ENCODE measurements at regions not wholly inside any gene's neighbourhood (a gene's known extent, or its start where the extent isn't known, plus 50 kb on each side); places are given as distances from the start of the nearest gene placed in this dataset.

- peak; percentile 79 to 97 for DNase-seq
Measured at GRCh38 chr6:26216359-26216885, 129.2 kb downstream of the HFE start.

DNA sequence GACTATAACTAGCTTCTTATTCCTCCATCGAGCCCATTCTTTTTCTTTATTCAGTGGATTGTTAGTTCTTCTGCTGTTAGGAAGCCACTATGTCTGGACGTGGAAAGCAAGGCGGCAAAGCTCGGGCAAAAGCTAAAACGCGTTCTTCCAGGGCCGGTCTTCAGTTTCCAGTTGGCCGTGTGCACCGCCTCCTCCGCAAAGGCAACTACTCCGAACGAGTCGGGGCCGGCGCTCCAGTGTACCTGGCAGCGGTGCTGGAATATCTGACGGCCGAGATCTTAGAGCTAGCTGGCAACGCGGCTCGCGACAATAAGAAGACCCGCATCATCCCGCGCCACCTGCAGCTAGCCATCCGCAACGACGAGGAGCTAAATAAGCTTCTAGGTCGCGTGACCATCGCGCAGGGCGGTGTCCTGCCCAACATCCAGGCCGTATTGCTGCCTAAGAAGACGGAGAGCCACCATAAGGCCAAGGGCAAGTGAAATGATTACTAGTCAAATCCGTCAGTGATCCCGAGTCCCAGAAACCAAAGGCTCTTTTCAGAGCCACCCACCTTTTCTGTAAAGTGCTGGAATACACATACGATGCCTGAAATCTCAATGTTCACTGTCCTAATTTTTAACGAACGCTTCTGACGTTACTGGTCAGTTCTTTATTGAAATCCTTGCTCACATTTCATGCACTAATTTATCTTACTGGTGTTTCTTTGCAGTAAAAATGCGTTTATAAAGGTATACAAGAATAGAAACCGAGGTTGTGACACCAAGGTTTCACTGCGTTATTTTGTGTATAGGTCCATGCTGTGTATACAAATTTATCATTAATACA, 129.9 kb downstream of the HFE start:
- peak; percentile 78 to 93 for DNase-seq

DNA sequence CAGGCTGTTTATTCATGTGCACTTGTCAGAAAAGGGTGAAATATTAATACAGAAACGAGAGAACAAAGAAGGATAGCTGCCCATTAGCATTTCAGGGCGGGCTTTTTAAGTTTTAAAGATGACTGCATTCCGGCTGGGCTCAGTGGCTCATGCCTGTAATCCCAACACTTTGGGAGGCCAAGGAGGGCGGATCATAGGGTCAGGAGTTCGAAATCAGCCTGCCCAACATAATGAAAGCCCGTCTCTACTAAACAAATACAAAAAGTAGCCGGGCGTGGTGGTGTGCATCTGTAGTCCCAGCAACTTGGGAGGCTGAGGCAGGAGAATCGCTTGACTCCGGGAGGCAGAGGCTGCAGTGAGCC, 130.5 kb downstream of the HFE start:
- DNase-seq, result peak in 1 of 2 experiments; percentile 49

GRCh38 chr6:26218824-26219223, 131.6 kb downstream of the HFE start:
- no peak for DNase-seq

DNA sequence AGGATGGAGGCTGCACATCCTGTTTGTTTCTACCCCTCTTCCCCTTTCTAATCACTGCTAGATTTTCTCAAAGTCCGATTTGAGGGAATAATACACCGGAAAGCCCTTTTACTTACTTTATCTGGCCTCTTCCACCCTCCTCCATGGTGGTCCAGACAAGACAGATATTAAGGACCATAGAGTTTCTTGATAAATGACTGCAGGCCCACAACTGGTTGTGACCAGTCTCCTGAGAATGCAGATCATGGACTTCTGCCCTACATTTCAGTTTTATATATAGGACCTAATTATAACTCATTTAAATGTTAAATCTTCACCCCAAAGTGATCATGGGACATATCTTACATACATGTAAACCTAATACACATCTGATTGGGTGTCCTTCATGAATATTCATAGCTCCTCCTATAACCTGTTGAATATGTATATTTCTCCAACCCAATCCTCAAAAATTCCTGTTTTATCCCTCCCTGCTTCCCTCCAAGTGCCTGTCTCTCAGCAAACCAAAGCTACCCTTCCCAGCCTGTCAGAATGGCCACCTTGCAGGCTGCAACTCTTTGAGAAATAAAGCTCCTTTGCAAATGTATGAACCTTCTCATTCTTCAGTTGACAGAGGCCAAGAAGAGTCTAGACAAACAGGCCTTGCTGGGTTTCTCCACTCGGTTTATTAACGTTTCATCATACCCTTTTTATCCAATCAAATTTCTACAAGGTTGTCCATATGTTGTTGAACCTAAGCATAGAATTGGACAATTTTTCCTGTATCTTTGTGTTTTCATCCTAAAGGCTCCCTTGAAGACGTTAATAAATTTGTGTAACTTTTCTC, 133.1 kb downstream of the HFE start:
- DNase-seq, result no peak

- no peak for DNase-seq
Measured at GRCh38 chr6:26221186-26221585, 134.0 kb downstream of the HFE start.

DNA sequence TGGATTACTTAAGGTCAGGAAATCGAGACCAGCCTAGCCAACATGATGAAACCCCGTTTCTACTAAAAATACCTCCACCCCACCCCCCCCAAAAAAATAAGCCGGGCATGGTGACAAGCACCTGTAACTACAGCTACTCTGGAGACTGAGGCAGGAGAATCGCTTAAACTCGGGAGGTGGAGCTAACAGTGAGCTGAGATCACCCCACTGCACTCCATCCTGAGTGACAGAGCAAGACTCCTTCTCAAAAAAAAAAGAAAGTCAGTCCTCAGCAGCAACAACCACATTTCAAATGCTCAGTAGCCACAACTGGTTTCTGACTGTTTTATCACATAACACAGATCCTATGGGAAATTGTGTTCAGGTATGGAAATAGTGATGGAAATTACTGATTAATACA, 135.3 kb downstream of the HFE start:
- DNase-seq, result no peak

DNA sequence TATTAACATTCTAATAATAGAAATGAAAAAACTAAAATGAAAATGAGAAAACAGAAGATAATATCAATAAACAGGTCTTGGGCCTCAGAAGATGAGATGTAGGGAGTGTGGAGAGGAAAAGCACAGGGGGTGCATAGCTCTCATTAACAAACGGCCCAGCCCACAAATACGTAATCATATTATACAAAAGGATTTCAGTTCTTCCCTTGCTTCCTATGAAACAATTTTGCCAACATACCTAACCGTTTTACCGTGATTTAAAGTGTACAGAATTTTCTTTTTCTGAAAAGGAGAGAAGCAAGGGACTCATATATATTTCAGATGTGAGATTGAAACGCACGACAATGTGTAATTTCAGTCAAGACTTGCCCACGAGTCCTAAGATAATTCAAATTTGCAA, 136.0 kb downstream of the HFE start:
- no peak for DNase-seq

DNA sequence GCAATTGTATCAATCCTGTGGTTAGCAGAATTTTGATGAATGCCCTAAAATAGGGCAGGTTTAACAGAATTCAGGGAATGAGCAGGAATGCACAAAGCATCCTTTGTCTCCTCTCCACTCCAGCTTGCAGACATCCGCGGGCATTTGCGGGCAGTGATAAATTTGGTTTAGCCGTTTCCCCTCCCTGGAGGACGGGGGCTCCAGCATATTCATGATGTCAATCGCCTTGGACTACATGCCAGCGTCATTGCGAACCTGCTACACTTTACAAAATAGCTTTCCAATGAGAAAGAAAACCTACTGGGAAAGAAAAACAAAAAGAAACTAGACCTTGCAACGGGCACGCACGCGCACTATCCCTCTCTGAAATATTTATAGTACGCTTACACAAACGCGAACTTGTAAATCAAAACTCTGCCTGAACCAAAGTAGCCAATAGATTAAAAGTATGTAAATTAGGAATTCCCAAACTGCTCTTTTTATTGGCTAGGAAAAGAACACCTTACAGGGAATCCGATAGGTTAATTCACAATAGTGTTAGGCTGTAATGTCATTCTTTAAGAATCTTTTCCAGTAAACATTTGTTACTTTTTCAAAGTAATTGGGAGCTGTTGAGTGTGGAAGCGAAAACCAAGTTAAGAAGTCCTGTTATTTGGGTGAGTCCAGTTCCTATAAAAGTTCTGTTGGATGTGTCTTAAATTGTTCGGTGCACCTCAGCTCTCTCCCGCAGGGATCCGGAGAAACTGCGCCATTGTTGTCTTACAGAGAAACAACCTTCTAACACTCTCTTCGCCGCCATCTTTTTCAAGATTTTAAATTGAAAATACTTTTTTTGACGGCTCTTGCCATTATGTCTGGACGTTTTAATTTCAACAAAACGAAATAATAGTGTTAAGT, 136.7 kb downstream of the HFE start:
- peak; percentile 61 to 91 for DNase-seq

DNA sequence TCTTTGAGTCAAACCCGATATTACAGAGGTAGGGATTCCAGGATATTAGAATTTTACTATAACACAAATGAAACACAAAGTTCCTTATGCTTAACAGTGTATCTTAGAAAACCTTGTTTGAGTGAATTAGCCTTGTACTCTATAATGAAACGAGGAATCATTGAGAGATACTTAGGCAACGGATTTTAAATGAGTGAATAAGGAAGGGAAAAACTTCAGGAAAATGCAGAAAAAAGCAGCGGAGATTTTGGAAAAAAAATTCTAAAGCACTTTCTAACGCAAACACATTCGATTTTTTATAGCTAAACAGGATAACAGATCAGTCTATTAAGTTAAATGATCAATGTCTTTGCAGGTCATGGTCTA, 137.3 kb downstream of the HFE start:
- DNase-seq, result no peak

DNA sequence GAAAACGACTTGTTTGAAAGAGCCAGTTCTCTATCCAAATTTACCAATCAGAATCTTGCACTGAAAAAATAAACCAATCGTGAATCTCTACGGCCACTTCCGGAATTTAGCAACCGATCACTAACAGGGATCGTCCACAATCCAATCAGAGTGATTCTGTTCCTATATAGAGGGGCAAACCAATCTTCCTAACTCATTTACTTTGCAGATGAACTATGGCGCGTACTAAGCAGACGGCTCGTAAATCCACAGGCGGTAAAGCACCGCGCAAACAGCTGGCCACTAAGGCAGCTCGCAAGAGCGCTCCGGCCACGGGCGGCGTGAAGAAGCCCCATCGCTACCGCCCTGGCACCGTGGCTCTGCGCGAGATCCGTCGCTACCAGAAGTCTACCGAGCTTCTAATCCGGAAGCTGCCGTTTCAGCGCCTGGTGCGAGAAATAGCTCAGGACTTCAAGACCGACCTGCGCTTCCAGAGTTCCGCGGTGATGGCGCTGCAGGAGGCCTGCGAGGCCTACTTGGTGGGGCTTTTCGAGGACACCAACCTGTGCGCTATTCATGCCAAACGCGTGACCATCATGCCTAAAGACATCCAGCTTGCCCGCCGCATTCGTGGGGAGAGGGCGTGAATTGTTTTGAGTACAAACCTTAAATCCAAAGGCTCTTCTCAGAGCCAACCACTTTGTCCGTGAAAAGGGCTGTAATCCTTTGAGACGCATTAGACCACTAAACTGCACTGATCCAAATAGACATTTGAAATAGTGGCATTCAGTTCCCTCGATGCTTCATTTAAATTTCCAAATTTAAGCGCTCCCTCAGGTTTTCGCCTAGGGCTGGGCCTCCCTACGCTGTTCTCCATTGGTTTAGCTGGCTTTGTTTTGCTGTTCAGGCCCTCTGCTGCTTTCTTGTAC, 138.0 kb downstream of the HFE start:
- peak in 1 of 2 experiments; percentile 36 for DNase-seq

GRCh38 chr6:26225848-26226578, 138.8 kb downstream of the HFE start:
- DNase-seq, result no peak

DNA sequence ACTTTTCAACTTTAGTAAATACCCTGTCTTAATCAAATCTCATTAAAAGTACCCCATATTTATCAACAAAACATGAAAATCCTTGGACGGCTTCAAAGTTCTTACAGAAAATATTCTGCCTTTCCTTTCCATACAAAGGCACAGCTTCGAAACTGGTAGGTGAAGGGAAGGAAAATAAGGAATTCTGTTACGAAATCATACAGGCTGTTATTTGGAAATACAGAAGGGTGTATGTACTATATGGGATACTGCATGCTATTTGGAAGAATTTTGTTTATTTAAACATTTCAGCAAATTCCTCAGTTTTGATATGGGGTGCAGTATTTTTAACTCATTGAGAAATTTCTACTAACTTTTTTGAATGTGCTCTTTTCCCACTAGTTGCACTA, 138.4 kb upstream of the BTN3A2 start:
- DNase-seq, result no peak

- DNase-seq, result no peak
Measured at GRCh38 chr6:26230351-26230750, 134.6 kb upstream of the BTN3A2 start.

DNA sequence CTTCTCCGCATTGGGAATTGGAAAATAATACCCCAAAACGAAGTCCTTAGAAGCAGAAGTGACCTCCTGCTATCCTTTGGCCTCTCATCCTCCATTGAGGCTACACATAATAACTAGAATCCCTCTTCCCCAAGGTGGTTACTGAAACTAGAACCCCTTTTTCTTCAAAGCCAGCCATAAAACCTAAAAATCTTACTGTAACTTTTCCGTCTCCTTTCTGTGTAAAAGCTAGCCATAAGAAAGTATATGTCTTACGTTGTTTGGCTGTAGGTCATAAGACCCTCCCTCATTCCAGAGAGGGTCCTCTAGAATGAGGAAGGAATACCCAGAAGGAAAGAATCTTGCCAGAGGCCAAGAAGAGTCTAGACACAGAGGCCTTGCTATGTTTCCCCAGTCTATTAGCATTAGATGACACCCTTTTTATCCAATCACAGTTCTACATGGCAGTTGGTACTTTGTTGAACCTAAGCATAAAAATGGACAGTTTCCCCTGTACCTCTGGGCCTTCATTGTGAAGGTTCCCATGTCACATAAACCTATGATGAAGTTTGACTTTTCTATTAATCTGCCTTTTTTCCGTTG, 133.9 kb upstream of the BTN3A2 start:
- no peak for DNase-seq

DNA sequence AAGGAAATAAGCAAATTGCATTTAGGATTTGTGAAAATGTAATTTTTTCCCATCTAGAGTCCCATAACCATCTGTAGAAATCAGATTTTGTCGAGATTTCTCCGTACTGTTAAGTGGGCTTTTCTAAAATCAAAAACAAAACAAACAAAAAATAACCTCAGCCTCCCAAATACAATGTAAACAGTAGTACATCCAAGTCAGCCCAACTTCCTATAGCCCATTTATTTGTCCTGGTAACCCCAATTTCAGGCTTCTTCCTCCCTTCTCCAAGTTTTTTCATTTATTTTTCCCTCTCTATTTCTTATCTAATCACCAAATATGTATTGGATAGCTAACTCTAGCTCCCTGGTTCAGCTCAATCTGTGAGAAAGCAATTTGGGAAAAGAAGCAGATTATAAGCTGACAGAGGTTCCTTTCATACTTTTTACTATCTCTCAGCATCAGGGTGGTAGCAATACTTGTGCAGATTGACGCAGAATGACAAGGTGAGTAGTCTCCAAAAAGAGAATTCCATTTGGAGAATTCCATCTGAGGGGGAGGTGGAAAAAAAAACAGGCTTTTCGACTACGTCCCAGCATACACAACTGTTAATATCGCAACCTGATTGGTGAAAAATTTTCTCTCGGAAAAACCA, 132.6 kb upstream of the BTN3A2 start:
- no peak for DNase-seq

GRCh38 chr6:26232940-26233648, 131.9 kb upstream of the BTN3A2 start:
- no peak for DNase-seq

GRCh38 chr6:26233649-26234420, 131.2 kb upstream of the BTN3A2 start:
- DNase-seq, result no peak
